Amniotic epithelial cell (primary cell): ENCODE measurements at regions not wholly inside any gene's neighbourhood (a gene's known extent, or its start where the extent isn't known, plus 50 kb on each side); places are given as distances from the start of the nearest gene placed in this dataset.

ENCODE experiments used
- DNase-seq: peaks from one replicate; pipeline ENCODE4 v3.0.0-alpha.2; 2010; ENCODE audit warnings: low read depth

GRCh38 chr2:228864131-228864530, 407.0 kb downstream of the PID1 start:
- no peak for DNase-seq

- no peak for DNase-seq
Measured at GRCh38 chr2:228860601-228861285, 410.3 kb downstream of the PID1 start.

- no peak for DNase-seq
Measured at GRCh38 chr2:228853151-228853550, 417.9 kb downstream of the PID1 start.

GRCh38 chr2:228848638-228849037, 422.4 kb downstream of the PID1 start:
- no peak for DNase-seq

- DNase-seq: no peak
Measured at GRCh38 chr2:228847684-228848083, 423.4 kb downstream of the PID1 start.

- no peak for DNase-seq
Measured at GRCh38 chr2:228846161-228846560, 424.9 kb downstream of the PID1 start.

- DNase-seq: no peak
Measured at GRCh38 chr2:228845162-228845925, 425.7 kb downstream of the PID1 start.

GRCh38 chr2:228841877-228842276, 429.2 kb downstream of the PID1 start:
- peak; percentile 75 for DNase-seq

GRCh38 chr2:228841475-228841874, 429.6 kb downstream of the PID1 start:
- no peak for DNase-seq

- DNase-seq: no peak
Measured at GRCh38 chr2:228840743-228841114, 430.4 kb downstream of the PID1 start.

- no peak for DNase-seq
Measured at GRCh38 chr2:228840113-228840742, 430.9 kb downstream of the PID1 start.

- no peak for DNase-seq
Measured at GRCh38 chr2:228839421-228839876, 431.6 kb downstream of the PID1 start.

GRCh38 chr2:228838819-228839218, 432.3 kb downstream of the PID1 start:
- no peak for DNase-seq

- no peak for DNase-seq
Measured at GRCh38 chr2:228828397-228828796, 442.7 kb downstream of the PID1 start.

- DNase-seq: no peak
Measured at GRCh38 chr2:228827056-228827700, 443.9 kb downstream of the PID1 start.

- DNase-seq: no peak
Measured at GRCh38 chr2:228819701-228820100, 451.4 kb downstream of the PID1 start.

GRCh38 chr2:228802181-228803071, 468.7 kb downstream of the PID1 start:
- no peak for DNase-seq

- DNase-seq: no peak
Measured at GRCh38 chr2:228801451-228801850, 469.6 kb downstream of the PID1 start.

GRCh38 chr2:228799208-228799588, 471.9 kb downstream of the PID1 start:
- no peak for DNase-seq

GRCh38 chr2:228798458-228799207, 472.5 kb downstream of the PID1 start:
- no peak for DNase-seq

GRCh38 chr2:228796386-228796785, 474.7 kb downstream of the PID1 start:
- DNase-seq: no peak
